ENCODE measurements at regions not wholly inside any gene's neighbourhood (a gene's known extent, or its start where the extent isn't known, plus 50 kb on each side); places are given as distances from the start of the nearest gene placed in this dataset.

DNA sequence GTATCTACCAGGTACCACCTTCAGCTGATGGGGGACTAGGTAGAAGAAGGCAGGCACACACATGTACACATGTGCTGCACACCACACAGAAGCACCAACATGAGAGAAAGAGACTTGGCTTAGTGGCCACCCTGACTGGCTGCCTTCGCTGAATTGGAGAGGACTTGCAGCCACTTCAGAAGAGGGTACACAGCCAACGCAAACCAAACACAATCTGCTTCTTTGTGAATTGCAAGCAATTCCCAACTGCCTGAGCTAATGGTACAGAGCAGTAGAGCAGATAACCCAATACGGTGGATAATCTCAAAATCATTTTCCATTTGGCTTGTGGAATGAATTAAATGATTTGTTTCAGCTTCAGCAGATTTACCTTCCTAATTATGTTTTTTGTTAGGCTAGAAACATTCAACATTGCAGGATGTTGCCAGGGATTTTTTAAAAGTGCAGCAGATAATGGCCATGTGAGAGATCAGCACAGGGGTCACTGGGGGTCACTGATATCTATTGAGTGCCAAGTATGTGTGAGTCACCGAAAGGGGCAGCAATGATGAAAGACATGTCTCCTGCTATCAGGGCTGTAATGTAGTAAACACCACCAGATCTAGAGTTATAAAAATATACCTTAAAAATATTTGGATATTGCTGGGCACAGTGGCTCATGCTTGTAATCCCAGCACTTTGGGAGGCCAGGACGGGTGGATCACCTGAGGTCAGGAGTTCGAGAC is 652.6 kb downstream of the BCL11A start:
- no peaks in the 10 kb centered on the region for H3K27me3 ChIP-seq (ENCODE audit: control insufficient read depth in 1 of 2, insufficient read depth in 2 of 2, low read length in 2 of 2)
- no peaks in the 10 kb centered on the region for H3K9me3 ChIP-seq (ENCODE audit: control insufficient read depth in 1 of 2, insufficient read depth in 1 of 2, low read length in 2 of 2)
- no peak overlapping the region for H3K4me3 Mint-ChIP-seq
- intact Hi-C loops (cut with DNase I, micrococcal nuclease), result no loop called here
- DNase-seq, result no peak
- H3K36me3 ChIP-seq (ENCODE audit: insufficient read depth, low read length), result no peaks in the 10 kb centered on the region
- H3K27me3 Mint-ChIP-seq, result no peaks in the 10 kb centered on the region
- no peak overlapping the region for H3K4me3 ChIP-seq (ENCODE audit: low read length)
- H3K4me1 ChIP-seq (ENCODE audit: insufficient read depth, low read length), result no peaks in the 10 kb centered on the region
- TF ChIP-seq, protein P1, sequence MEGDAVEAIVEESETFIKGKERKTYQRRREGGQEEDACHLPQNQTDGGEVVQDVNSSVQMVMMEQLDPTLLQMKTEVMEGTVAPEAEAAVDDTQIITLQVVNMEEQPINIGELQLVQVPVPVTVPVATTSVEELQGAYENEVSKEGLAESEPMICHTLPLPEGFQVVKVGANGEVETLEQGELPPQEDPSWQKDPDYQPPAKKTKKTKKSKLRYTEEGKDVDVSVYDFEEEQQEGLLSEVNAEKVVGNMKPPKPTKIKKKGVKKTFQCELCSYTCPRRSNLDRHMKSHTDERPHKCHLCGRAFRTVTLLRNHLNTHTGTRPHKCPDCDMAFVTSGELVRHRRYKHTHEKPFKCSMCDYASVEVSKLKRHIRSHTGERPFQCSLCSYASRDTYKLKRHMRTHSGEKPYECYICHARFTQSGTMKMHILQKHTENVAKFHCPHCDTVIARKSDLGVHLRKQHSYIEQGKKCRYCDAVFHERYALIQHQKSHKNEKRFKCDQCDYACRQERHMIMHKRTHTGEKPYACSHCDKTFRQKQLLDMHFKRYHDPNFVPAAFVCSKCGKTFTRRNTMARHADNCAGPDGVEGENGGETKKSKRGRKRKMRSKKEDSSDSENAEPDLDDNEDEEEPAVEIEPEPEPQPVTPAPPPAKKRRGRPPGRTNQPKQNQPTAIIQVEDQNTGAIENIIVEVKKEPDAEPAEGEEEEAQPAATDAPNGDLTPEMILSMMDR (IDR thresholded peaks at IDR 0.05), result no peak
- H3K27ac ChIP-seq (ENCODE audit: low read depth in 1 of 2, low read length in 2 of 2), result no peak overlapping the region
- no peak overlapping the region for H3K27ac Mint-ChIP-seq
- POLR2A ChIA-PET, result no interaction called here
- ATAC-seq (ENCODE audit: poor library complexity), result no peak
- CTCF ChIA-PET, result no interaction called here
- H3K9me3 Mint-ChIP-seq, result no peaks in the 10 kb centered on the region
- H3K36me3 Mint-ChIP-seq (ENCODE audit: low read depth), result no peaks in the 10 kb centered on the region
- H3K4me1 Mint-ChIP-seq (ENCODE audit: low read depth), result peaks cover 10% of the 10 kb centered on the region

DNA sequence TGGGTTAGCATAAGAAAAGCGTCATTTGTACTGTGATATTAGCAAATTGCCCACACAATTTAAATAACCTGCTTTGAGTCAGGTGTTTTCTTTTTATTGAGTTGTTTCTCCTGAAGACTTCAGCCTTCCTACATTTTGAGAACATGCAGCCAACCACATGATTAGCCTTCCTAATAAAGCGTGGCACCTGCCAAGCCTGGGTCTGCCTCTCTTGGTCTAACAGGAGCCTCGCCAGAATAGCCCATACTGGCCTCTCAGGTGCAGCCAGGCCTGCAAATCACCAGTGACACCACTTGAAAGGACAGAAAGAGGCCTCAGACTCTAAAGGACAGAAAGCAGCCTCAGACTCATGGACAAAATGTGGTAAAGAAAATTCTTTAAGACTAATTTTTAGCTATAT is 653.8 kb downstream of the BCL11A start:
- Histone ChIP-seq H3K4me3 (ENCODE audit: low read length) (no peak overlapping the region), H3K27ac (ENCODE audit: low read depth in 1 of 2, low read length in 2 of 2) (no peak overlapping the region), H3K27me3 (ENCODE audit: control insufficient read depth in 1 of 2, insufficient read depth in 2 of 2, low read length in 2 of 2) (no peaks in the 10 kb centered on the region), H3K4me1 (ENCODE audit: insufficient read depth, low read length) (no peaks in the 10 kb centered on the region), H3K36me3 (ENCODE audit: insufficient read depth, low read length) (no peaks in the 10 kb centered on the region), H3K9me3 (ENCODE audit: control insufficient read depth in 1 of 2, insufficient read depth in 1 of 2, low read length in 2 of 2) (no peaks in the 10 kb centered on the region)
- H3K4me3 Mint-ChIP-seq, result no peak overlapping the region
- peaks cover 10% of the 10 kb centered on the region for H3K4me1 Mint-ChIP-seq (ENCODE audit: low read depth)
- intact Hi-C loops (cut with DNase I, micrococcal nuclease), result no loop called here
- H3K27ac Mint-ChIP-seq, result no peak overlapping the region
- CTCF ChIA-PET, result no interaction called here
- POLR2A ChIA-PET, result no interaction called here
- ATAC-seq (ENCODE audit: poor library complexity) (no peak), DNase-seq (no peak)
- TF ChIP-seq, protein P1 (IDR thresholded peaks at IDR 0.05), result no peak
- no peaks in the 10 kb centered on the region for H3K9me3 Mint-ChIP-seq
- H3K27me3 Mint-ChIP-seq, result no peaks in the 10 kb centered on the region
- no peaks in the 10 kb centered on the region for H3K36me3 Mint-ChIP-seq (ENCODE audit: low read depth)

- intact Hi-C loops (cut with DNase I, micrococcal nuclease), result no loop called here
- ChIA-PET CTCF (interaction anchor here (0.5 to 1.8 kb wide), 2 partner anchors 16 to 131 kb away, joined by 3 to 4 read pairs; no protein-coding TSS in a partner anchor), POLR2A (interaction anchor here (1.9 kb wide), 1 partner anchor 9 kb away, joined by 8 read pairs; no protein-coding TSS in a partner anchor)
- DNase-seq, result no peak
- Histone ChIP-seq H3K36me3 (ENCODE audit: insufficient read depth, low read length) (no peaks in the 10 kb centered on the region), H3K27me3 (ENCODE audit: control insufficient read depth in 1 of 2, insufficient read depth in 2 of 2, low read length in 2 of 2) (no peaks in the 10 kb centered on the region), H3K27ac (ENCODE audit: low read depth in 1 of 2, low read length in 2 of 2) (no peak overlapping the region), H3K9me3 (ENCODE audit: control insufficient read depth in 1 of 2, insufficient read depth in 1 of 2, low read length in 2 of 2) (no peaks in the 10 kb centered on the region), H3K4me3 (ENCODE audit: low read length) (no peak overlapping the region), H3K4me1 (ENCODE audit: insufficient read depth, low read length) (no peaks in the 10 kb centered on the region)
- Mint-ChIP-seq H3K4me3 (no peak overlapping the region), H3K27me3 (no peaks in the 10 kb centered on the region), H3K27ac (no peak overlapping the region), H3K9me3 (no peaks in the 10 kb centered on the region), H3K4me1 (ENCODE audit: low read depth) (peaks cover 10% of the 10 kb centered on the region), H3K36me3 (ENCODE audit: low read depth) (no peaks in the 10 kb centered on the region)
- ATAC-seq (ENCODE audit: poor library complexity), result no peak
- TF ChIP-seq, protein P1 (IDR thresholded peaks at IDR 0.05), result no peak
Measured at GRCh38 chr2:59896499-59897245, 656.8 kb downstream of the BCL11A start.

Data from CD4-positive, alpha-beta T cell (primary cell).